H9 (cell line): ENCODE measurements at regions not wholly inside any gene's neighbourhood (a gene's known extent, or its start where the extent isn't known, plus 50 kb on each side); places are given as distances from the start of the nearest gene placed in this dataset.

Source experiments
- DNase-seq: peaks from one replicate; pipeline ENCODE4 v3.0.0-alpha.2; 2017
- H2AFZ ChIP-seq: one replicate; pipeline ENCODE4 v1.6.1; 2013; ENCODE audit warnings: mild to moderate bottlenecking, low read length, control low read depth, moderate library complexity
- H2AK5ac ChIP-seq: 2 replicates; pipeline ENCODE4 v1.6.1; 2013; ENCODE audit warnings: low read length, control low read depth, mixed read lengths; ENCODE audit not compliant: insufficient read length
- H2BK120ac ChIP-seq: one replicate; pipeline ENCODE4 v1.6.1; 2013; ENCODE audit warnings: low read depth, mild to moderate bottlenecking, low read length, control low read depth, inconsistent platforms; ENCODE audit not compliant: poor library complexity, severe bottlenecking
- H2BK12ac ChIP-seq: 2 replicates; pipeline ENCODE4 v1.6.1; 2013; ENCODE audit warnings: low read length, control low read depth, mixed read lengths, low read depth; ENCODE audit not compliant: insufficient read length
- H2BK15ac ChIP-seq: 2 replicates; pipeline ENCODE4 v1.6.1; 2013; ENCODE audit warnings: low read depth, low read length, control low read depth
- H2BK20ac ChIP-seq: one replicate; pipeline ENCODE4 v1.6.1; 2013; ENCODE audit warnings: low read depth, mild to moderate bottlenecking, low read length, control low read depth, inconsistent platforms; ENCODE audit not compliant: poor library complexity, severe bottlenecking
- H2BK5ac ChIP-seq: 2 replicates; pipeline ENCODE4 v1.6.1; 2013; ENCODE audit warnings: low read length, control low read depth, mixed read lengths; ENCODE audit not compliant: insufficient read length
- H3K14ac ChIP-seq: 2 replicates; pipeline ENCODE4 v1.6.1; 2013; ENCODE audit warnings: low read length, control low read depth; ENCODE audit not compliant: insufficient read depth
- H3K18ac ChIP-seq: 2 replicates; pipeline ENCODE4 v1.6.1; 2013; ENCODE audit warnings: low read depth, mild to moderate bottlenecking, mixed read lengths, low read length, control low read depth; ENCODE audit not compliant: insufficient read length
- H3K23ac ChIP-seq: 2 replicates; pipeline ENCODE4 v1.6.1; 2013; ENCODE audit warnings: low read length, control low read depth, mixed read lengths, low read depth; ENCODE audit not compliant: insufficient read length
- H3K23me2 ChIP-seq: 2 replicates; pipeline ENCODE4 v1.6.1; 2013; ENCODE audit warnings: low read depth, mild to moderate bottlenecking, mixed read lengths, low read length, control low read depth; ENCODE audit not compliant: insufficient read length, poor library complexity, severe bottlenecking
- H3K27ac ChIP-seq: 2 replicates; pipeline ENCODE4 v1.5.1; 2013; ENCODE audit warnings: low read length, control low read depth, mixed read lengths, low read depth; ENCODE audit not compliant: insufficient read length
- H3K27me3 ChIP-seq: 2 replicates; pipeline ENCODE4 v1.6.1; 2013; ENCODE audit warnings: low read length, control low read depth, inconsistent platforms; ENCODE audit not compliant: insufficient read depth
- H3K4ac ChIP-seq: 2 replicates; pipeline ENCODE4 v1.6.1; 2013; ENCODE audit warnings: low read depth, mild to moderate bottlenecking, control low read depth, inconsistent platforms, low read length, moderate library complexity
- H3K4me1 ChIP-seq: 2 replicates; pipeline ENCODE4 v1.6.1; 2013; ENCODE audit warnings: low read length, control low read depth, inconsistent platforms; ENCODE audit not compliant: insufficient read depth
- H3K4me2 ChIP-seq: 2 replicates; pipeline ENCODE4 v1.6.1; 2013; ENCODE audit warnings: low read length, control low read depth, mixed read lengths; ENCODE audit not compliant: insufficient read length, insufficient read depth
- H3K56ac ChIP-seq: 2 replicates; pipeline ENCODE4 v1.6.1; 2013; ENCODE audit warnings: low read depth, mild to moderate bottlenecking, mixed read lengths, low read length, control low read depth; ENCODE audit not compliant: insufficient read length
- H3K79me1 ChIP-seq: 2 replicates; pipeline ENCODE4 v1.6.1; 2013; ENCODE audit warnings: low read depth, mild to moderate bottlenecking, moderate library complexity, low read length, control low read depth, inconsistent platforms; ENCODE audit not compliant: insufficient read depth, poor library complexity, severe bottlenecking
- H3K79me2 ChIP-seq: 2 replicates; pipeline ENCODE4 v1.6.1; 2013; ENCODE audit warnings: low read length, control low read depth, inconsistent platforms; ENCODE audit not compliant: insufficient read depth
- H3K9ac ChIP-seq: 2 replicates; pipeline ENCODE4 v1.6.1; 2013; ENCODE audit warnings: low read length, control low read depth, mixed read lengths; ENCODE audit not compliant: insufficient read length; ENCODE audit errors: extremely low read depth
- H3K9me3 ChIP-seq: one replicate; pipeline ENCODE4 v1.6.1; 2013; ENCODE audit warnings: low read depth, low read length, inconsistent platforms; ENCODE audit not compliant: control insufficient read depth
- H3T11ph ChIP-seq: one replicate; pipeline ENCODE4 v1.6.1; 2013; ENCODE audit warnings: mild to moderate bottlenecking, low read length, control low read depth, inconsistent platforms
- H4K20me1 ChIP-seq: one replicate; pipeline ENCODE4 v1.6.1; 2013; ENCODE audit not compliant: control insufficient read depth, insufficient read length, insufficient read depth
- H4K5ac ChIP-seq: 2 replicates; pipeline ENCODE4 v1.6.1; 2013; ENCODE audit warnings: low read depth, mild to moderate bottlenecking, mixed read lengths, low read length, control low read depth; ENCODE audit not compliant: insufficient read length
- H4K8ac ChIP-seq: replicated peaks from 2 replicates; pipeline ENCODE4 v1.6.1; 2013; ENCODE audit warnings: low read length, control low read depth, mixed read lengths, low read depth; ENCODE audit not compliant: insufficient read length
- H4K91ac ChIP-seq: 2 replicates; pipeline ENCODE4 v1.6.1; 2013; ENCODE audit warnings: low read depth, mild to moderate bottlenecking, moderate library complexity, mixed read lengths, low read length, control low read depth; ENCODE audit not compliant: insufficient read length
- H3K27ac Mint-ChIP-seq, 3 experiments: 2 replicates in 2 of 3; 3 replicates in 1 of 3; pipeline ENCODE4 v1.8.0; 2020 to 2021; ENCODE audit warnings: mixed read lengths in 3 of 3, mild to moderate bottlenecking in 1 of 3, moderate library complexity in 1 of 3
- H3K27me3 Mint-ChIP-seq: 2 replicates; pipeline ENCODE4 v1.8.0; 2021; ENCODE audit warnings: low read depth, mild to moderate bottlenecking, moderate library complexity, mixed read lengths
- H3K36me3 Mint-ChIP-seq, 3 experiments: 2 replicates in 2 of 3; 3 replicates in 1 of 3; pipeline ENCODE4 v1.8.0; 2020 to 2021; ENCODE audit warnings: low read depth in 3 of 3, mixed read lengths in 3 of 3; ENCODE audit not compliant: insufficient read depth in 1 of 3
- H3K4me1 Mint-ChIP-seq, 2 experiments: 2 replicates each; pipeline ENCODE4 v1.8.0; 2020; ENCODE audit warnings: mixed read lengths in 2 of 2
- H3K4me3 Mint-ChIP-seq, 2 experiments: 2 replicates in 1 of 2; 3 replicates in 1 of 2; pipeline ENCODE4 v1.8.0; 2020 to 2021; ENCODE audit warnings: mild to moderate bottlenecking in 2 of 2, mixed read lengths in 2 of 2, moderate library complexity in 1 of 2
- H3K9me3 Mint-ChIP-seq, 2 experiments: 2 replicates in 1 of 2; 3 replicates in 1 of 2; pipeline ENCODE4 v1.8.0; 2020; ENCODE audit warnings: mild to moderate bottlenecking in 2 of 2, mixed read lengths in 2 of 2, moderate library complexity in 1 of 2
- CTCF ChIP-seq: fragments of 200-600 bp; sonication (generic); conservative IDR thresholded peaks from 3 replicates; pipeline ENCODE4 v1.8.0; 2021; ENCODE audit warnings: antibody characterized with exemption, mild to moderate bottlenecking
- WGBS: extraction: QIAGEN DNeasy Blood & Tissue Kit; methylation state at CpG from one replicate; pipeline ENCODE4 v1.1.7; 2013; ENCODE audit warnings: missing lambda C conversion rate, low lambda C conversion rate, mixed read lengths; ENCODE audit not compliant: insufficient read length; ENCODE audit errors: extremely low coverage; 5-methylcytosine and 5-hydroxymethylcytosine counted together

GRCh38 chr5:164860896-164861295 is 1355.5 kb downstream of the MAT2B start:
- H3K4me2 ChIP-seq = no peak overlapping the region
- no peak for TF ChIP-seq CTCF
- H3K27ac Mint-ChIP-seq = peak overlapping the region in 2 of 3 experiments; percentile 30 to 79; a peak in 3 of 7 replicates
- no peak overlapping the region for H3T11ph ChIP-seq
- H4K8ac ChIP-seq = no peak overlapping the region
- no peaks in the 10 kb centered on the region for H3K23me2 ChIP-seq
- H3K4me1 Mint-ChIP-seq = peaks cover 20 to 22% of the 10 kb centered on the region in 2 experiments
- H2BK5ac ChIP-seq = no peak overlapping the region
- no peak overlapping the region for H2AFZ ChIP-seq
- no peak overlapping the region for H2BK120ac ChIP-seq
- H4K20me1 ChIP-seq = no peaks in the 10 kb centered on the region
- no peaks in the 10 kb centered on the region for H3K36me3 Mint-ChIP-seq
- no peak overlapping the region for H2BK12ac ChIP-seq
- H3K4me3 Mint-ChIP-seq = no peak overlapping the region
- H3K23ac ChIP-seq = no peak overlapping the region
- H3K27me3 ChIP-seq = no peaks in the 10 kb centered on the region
- no peaks in the 10 kb centered on the region for H3K9me3 ChIP-seq
- H4K5ac ChIP-seq = no peak overlapping the region
- peaks cover 3% of the 10 kb centered on the region; the same call in 1 of the 2 replicates for H3K4me1 ChIP-seq
- H3K14ac ChIP-seq = no peak overlapping the region
- no peaks in the 10 kb centered on the region for H3K79me2 ChIP-seq
- no peak for DNase-seq
- H3K9ac ChIP-seq = no peak overlapping the region
- no peak overlapping the region for H2BK20ac ChIP-seq
- no peak overlapping the region for H2AK5ac ChIP-seq
- H3K79me1 ChIP-seq = no peaks in the 10 kb centered on the region
- no peak overlapping the region for H2BK15ac ChIP-seq
- H3K56ac ChIP-seq = no peak overlapping the region
- no CpG with 5 or more reads among the region's 2 CpGs for WGBS
- H4K91ac ChIP-seq = no peak overlapping the region
- H3K27ac ChIP-seq = no peak overlapping the region
- H3K9me3 Mint-ChIP-seq = no peaks in the 10 kb centered on the region
- H3K4ac ChIP-seq = no peak overlapping the region
- H3K27me3 Mint-ChIP-seq = no peaks in the 10 kb centered on the region
- no peak overlapping the region for H3K18ac ChIP-seq
